ENCODE measurements at regions not wholly inside any gene's neighbourhood (a gene's known extent, or its start where the extent isn't known, plus 50 kb on each side); places are given as distances from the start of the nearest gene placed in this dataset.
A peak's percentile ranks its signal among the peaks of the same experiment; 100 is the strongest.

DNA sequence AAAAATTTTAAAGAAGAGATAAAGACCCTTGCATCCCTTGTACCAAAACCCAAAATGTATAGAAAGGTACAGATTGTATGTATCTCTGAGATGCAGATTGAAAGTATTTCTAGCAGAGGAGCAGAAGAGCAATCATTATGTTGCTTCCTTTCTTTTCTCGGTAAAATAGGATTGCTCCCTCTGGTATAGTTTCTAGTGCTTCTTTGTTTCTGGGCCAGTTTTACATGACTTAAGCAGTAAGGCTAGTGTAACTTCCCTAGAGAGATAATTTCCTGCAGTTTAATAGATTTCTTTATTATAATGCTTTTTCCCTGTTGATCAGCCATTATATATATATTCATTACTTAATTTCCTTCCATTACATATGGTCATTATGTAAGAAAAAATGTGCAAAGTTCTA lies 496.2 kb upstream of the RGS18 start:
- intact Hi-C loops (cut with DNase I) = no loop called here

DNA sequence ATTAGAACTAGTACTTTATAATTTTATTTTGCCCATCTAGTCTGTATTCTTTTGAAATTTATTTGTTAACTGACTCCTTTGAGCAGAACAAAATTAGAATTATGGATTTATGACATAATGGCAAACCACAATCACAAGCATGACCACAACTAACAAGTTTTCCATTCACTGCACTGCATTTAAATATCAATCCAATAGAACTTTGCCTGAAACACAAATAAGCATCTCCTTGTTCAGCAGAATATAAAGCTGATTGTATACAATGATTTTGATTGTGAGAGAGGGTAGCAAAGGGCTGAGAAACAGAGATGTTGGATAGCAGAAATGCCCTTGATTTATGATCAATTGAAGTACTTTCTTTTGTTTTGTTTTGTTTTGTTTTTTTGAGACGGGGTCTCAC lies 495.5 kb upstream of the RGS18 start:
- no peak for ATAC-seq
- WGBS = 75% methylated on average over 1 of the region's 1 CpG
- H3K4me3 ChIP-seq (ENCODE audit: low read length) = no peak overlapping the region

More for the DNA sequence above, 496.2 kb upstream of the RGS18 start:
- H3K27ac ChIP-seq (ENCODE audit: low read length) = no peak overlapping the region
- H3K27me3 ChIP-seq (ENCODE audit: control insufficient read depth, insufficient read depth) = no peaks in the 10 kb centered on the region
- no peaks in the 10 kb centered on the region for H3K4me1 ChIP-seq (ENCODE audit: control insufficient read depth, insufficient read depth, low read length)
- H3K4me3 ChIP-seq (ENCODE audit: low read length) = no peak overlapping the region
- ATAC-seq = no peak
- 58% methylated on average over 1 of the region's 1 CpG for WGBS
- H3K9me3 ChIP-seq (ENCODE audit: control insufficient read depth, low read length) = no peaks in the 10 kb centered on the region
- no peak for DNase-seq

DNA sequence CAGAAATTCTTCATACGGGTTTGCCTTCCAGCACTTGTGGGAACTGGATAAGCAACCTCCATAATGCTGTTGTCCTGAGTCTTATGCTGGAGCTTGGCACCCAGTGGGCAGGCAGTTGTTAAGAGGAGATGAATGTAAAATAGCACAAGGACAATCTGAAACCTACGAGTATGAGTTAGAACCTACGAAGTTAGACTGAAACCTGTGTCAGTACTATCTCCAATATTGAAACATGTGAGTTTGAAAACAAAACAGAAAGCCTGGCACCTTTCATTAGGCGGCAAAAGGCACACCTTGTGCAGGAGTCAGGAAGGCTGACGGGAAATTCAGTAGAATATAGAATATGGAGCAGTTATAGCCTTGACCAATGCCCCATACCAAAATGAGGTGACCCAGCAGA lies 489.7 kb upstream of the RGS18 start:
- H3K4me1 ChIP-seq (ENCODE audit: control insufficient read depth, insufficient read depth, low read length) = no peaks in the 10 kb centered on the region
- no peak overlapping the region for H3K27ac ChIP-seq (ENCODE audit: low read length)
- no peaks in the 10 kb centered on the region for H3K27me3 ChIP-seq (ENCODE audit: control insufficient read depth, insufficient read depth)
- 89% methylated on average over 5 of the region's 5 CpGs for WGBS
- intact Hi-C loops (cut with DNase I) = no loop called here
- DNase-seq (no peak), ATAC-seq (no peak)
- H3K4me3 ChIP-seq (ENCODE audit: low read length) = no peak overlapping the region
- H3K9me3 ChIP-seq (ENCODE audit: control insufficient read depth, low read length) = no peaks in the 10 kb centered on the region

More for the DNA sequence above, 495.5 kb upstream of the RGS18 start:
- no peaks in the 10 kb centered on the region for H3K9me3 ChIP-seq (ENCODE audit: control insufficient read depth, low read length)
- DNase-seq = no peak
- H3K27ac ChIP-seq (ENCODE audit: low read length) = no peak overlapping the region
- H3K27me3 ChIP-seq (ENCODE audit: control insufficient read depth, insufficient read depth) = no peaks in the 10 kb centered on the region
- H3K4me1 ChIP-seq (ENCODE audit: control insufficient read depth, insufficient read depth, low read length) = no peaks in the 10 kb centered on the region
- intact Hi-C loops (cut with DNase I) = no loop called here

DNA sequence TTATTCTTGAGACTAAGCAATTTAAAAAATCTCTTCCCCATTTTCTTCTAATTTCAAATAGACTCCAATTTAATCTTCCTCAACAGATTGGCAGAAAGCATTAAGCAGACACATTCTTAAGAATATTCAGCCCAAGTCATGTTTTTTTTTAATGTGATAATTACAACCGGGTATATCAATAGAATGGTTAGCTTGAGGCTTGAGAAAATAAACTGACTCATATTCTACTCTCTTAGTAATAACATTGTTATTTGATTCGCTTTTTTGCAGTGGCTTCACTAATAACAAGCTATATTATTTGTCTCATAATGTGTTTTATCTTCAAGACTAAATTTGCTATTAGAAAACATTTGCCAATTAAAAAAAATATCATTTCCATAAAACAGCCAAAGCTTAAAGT lies 488.6 kb upstream of the RGS18 start:
- Histone ChIP-seq H3K27ac (ENCODE audit: low read length) (no peak overlapping the region), H3K4me3 (ENCODE audit: low read length) (no peak overlapping the region), H3K27me3 (ENCODE audit: control insufficient read depth, insufficient read depth) (no peaks in the 10 kb centered on the region), H3K9me3 (ENCODE audit: control insufficient read depth, low read length) (no peaks in the 10 kb centered on the region), H3K4me1 (ENCODE audit: control insufficient read depth, insufficient read depth, low read length) (no peaks in the 10 kb centered on the region)
- ATAC-seq (no peak), DNase-seq (no peak)
- intact Hi-C loops (cut with DNase I) = no loop called here
- WGBS = 59% methylated on average over 2 of the region's 2 CpGs

DNA sequence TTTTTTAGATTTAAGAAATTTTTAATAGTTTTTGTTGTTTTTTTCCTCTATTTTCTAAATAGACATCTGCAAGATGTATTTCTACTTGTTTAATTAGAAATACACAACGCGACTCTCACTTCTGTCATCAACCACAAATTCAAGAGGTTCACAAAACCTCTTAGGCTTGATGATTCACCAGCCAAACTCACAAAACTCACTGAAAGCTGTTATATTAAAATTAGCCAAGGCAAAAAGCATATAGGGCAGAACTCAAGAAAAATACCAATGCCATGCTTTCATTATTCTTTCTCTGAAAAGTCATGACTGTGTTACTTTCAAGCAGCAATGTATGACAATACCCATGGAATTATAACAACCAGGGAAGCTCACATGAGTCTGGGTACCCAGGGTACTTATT lies 487.0 kb upstream of the RGS18 start:
- no peak for ATAC-seq
- Histone ChIP-seq H3K27me3 (ENCODE audit: control insufficient read depth, insufficient read depth) (no peaks in the 10 kb centered on the region), H3K27ac (ENCODE audit: low read length) (no peak overlapping the region), H3K9me3 (ENCODE audit: control insufficient read depth, low read length) (no peaks in the 10 kb centered on the region), H3K4me1 (ENCODE audit: control insufficient read depth, insufficient read depth, low read length) (no peaks in the 10 kb centered on the region), H3K4me3 (ENCODE audit: low read length) (no peak overlapping the region)
- WGBS = 95% methylated on average over 2 of the region's 2 CpGs
- intact Hi-C loops (cut with DNase I) = no loop called here
- DNase-seq = no peak

DNA sequence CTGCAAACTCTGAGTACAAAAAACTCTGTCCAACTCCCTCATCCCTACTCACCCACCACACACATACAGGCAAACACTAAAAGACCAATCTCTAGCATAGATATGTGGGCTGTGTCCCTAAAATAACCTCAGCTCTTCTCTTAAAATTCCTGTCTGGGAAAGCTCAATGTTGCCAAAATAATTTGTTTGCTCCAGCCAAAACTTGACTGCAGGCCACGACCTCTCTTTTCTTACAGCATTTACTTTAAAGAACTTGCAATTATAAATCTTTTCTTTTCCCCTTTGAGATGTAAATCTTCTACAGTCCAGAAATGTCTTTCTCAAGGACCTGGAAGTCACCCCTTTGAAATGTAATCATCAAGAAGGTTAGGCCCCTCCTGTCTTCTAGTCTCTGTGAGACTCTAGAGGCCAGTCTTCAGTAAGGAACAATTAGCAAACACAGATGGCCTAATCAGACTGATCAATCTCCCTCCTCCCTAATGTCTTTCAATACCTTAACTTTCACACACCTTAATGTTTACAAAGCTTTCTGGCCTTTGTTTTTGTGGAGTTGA lies 483.6 kb upstream of the RGS18 start:
- intact Hi-C loops (cut with DNase I) = no loop called here
- Histone ChIP-seq H3K4me1 (ENCODE audit: control insufficient read depth, insufficient read depth, low read length) (no peaks in the 10 kb centered on the region), H3K27ac (ENCODE audit: low read length) (no peak overlapping the region), H3K9me3 (ENCODE audit: control insufficient read depth, low read length) (no peaks in the 10 kb centered on the region), H3K4me3 (ENCODE audit: low read length) (no peak overlapping the region), H3K27me3 (ENCODE audit: control insufficient read depth, insufficient read depth) (no peaks in the 10 kb centered on the region)
- ATAC-seq = no peak
- WGBS = 19% methylated on average over 1 of the region's 1 CpG
- no peak for DNase-seq

DNA sequence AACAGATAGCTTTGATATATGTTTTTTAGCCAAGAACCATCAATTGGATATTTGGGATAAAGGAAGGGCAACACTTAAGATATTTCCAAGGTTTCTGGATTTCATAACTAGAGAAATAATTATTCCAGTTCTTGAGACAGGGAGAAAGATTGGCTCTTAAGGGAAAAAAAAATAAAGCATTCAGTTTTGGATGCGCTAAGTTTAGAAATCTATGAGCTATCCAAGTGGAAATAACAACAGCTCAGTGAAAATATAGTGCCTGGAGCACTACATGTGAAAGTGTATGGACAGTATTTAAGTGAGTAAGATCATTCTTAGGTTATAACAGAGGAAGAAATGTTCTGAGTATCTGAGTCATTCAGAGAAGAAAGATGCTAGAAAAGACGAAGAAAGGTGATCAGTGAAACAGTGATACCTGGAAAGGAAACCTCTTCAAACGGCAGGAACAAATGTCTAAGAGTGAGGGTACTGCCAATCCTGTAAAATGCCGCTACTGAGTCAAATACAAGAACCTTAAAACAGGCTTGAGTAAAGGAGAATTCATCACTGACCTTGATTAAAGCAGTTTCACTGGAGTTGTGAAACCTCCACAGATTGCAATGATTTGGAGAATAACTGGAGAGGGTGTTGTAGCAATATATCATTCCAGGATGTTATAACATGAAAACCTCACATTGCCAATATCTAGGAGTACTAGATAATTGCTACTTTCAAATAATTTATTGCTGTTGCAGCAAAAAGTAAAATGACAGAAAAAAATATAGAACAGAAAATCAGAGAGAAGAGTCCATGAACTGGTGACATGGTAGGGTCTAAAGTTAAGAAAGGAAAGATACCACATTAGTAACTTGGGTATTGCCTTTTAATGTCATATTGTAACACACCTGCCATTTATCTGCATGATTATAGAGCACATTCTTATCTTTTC lies 482.1 kb upstream of the RGS18 start:
- ATAC-seq (no peak), DNase-seq (no peak)
- Histone ChIP-seq H3K27ac (ENCODE audit: low read length) (no peak overlapping the region), H3K4me1 (ENCODE audit: control insufficient read depth, insufficient read depth, low read length) (no peaks in the 10 kb centered on the region), H3K9me3 (ENCODE audit: control insufficient read depth, low read length) (no peaks in the 10 kb centered on the region), H3K27me3 (ENCODE audit: control insufficient read depth, insufficient read depth) (no peaks in the 10 kb centered on the region), H3K4me3 (ENCODE audit: low read length) (no peak overlapping the region)
- intact Hi-C loops (cut with DNase I) = no loop called here
- 74% methylated on average over 4 of the region's 4 CpGs for WGBS

DNA sequence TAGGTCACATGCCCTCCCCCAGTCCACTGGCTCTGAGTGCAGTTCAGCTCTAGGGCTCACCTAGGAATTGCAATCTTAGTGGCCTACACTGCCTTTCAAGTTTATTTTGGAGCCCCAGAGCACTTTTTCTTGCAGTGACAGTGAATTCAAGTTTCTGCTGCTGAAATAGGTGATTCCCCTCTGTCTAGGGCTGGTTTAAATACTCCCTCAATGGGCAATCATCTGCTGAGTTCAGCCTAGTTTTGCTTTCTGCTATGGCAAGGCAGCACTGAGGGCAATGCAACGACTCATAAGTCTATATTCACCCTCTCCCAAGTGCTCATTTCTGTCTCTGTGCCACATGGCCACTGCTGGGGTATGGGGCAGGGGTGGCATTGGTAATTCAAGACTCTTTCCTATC lies 472.6 kb upstream of the RGS18 start:
- no peak for ATAC-seq
- Histone ChIP-seq H3K4me1 (ENCODE audit: control insufficient read depth, insufficient read depth, low read length) (no peaks in the 10 kb centered on the region), H3K9me3 (ENCODE audit: control insufficient read depth, low read length) (no peaks in the 10 kb centered on the region), H3K4me3 (ENCODE audit: low read length) (no peak overlapping the region), H3K27ac (ENCODE audit: low read length) (no peak overlapping the region), H3K27me3 (ENCODE audit: control insufficient read depth, insufficient read depth) (no peaks in the 10 kb centered on the region)
- DNase-seq = peak in 1 of 3 donors; percentile 26
- intact Hi-C loops (cut with DNase I) = no loop called here
- whole genome bisulfite sequencing = 62% methylated on average over 1 of the region's 1 CpG

DNA sequence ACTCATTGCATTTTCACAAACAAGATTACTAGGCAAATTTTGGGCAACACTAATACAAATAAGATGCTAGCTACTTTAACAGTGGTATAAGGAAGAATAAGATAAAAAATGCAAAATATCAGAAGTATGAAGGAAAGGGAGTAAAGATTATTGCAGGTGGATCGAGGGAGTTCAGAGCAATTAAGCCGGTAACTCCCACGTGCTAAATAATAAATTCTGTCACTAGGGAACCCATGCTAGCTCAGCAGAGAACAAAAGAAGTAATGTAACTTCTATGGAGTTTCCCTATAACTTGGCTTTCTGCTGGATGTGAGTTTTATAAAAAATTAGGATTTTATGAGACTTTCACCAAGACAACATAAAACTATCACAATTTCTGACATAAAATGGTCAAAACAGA lies 470.5 kb upstream of the RGS18 start:
- Histone ChIP-seq H3K27ac (ENCODE audit: low read length) (no peak overlapping the region), H3K4me3 (ENCODE audit: low read length) (no peak overlapping the region), H3K27me3 (ENCODE audit: control insufficient read depth, insufficient read depth) (no peaks in the 10 kb centered on the region), H3K4me1 (ENCODE audit: control insufficient read depth, insufficient read depth, low read length) (no peaks in the 10 kb centered on the region), H3K9me3 (ENCODE audit: control insufficient read depth, low read length) (no peaks in the 10 kb centered on the region)
- intact Hi-C loops (cut with DNase I) = no loop called here
- WGBS = 74% methylated on average over 3 of the region's 3 CpGs
- no peak for DNase-seq
- ATAC-seq = no peak

DNA sequence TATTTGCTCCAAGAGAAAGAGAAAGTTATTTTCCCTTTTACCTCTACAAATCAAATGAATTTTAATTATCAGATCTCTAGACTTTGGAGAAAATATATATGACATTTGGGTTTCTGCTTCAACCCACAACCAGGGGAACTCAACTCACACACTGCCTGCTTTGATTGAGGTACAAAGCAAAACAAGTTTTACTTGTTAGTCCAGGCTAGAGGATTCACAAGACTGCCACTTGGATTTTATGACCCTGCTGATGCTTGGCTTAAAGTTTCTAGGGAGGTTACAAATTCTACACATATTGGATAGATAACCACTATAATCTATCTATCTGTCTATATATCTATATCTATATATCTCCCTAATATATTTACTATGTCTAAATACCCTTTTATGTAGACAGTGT lies 467.3 kb upstream of the RGS18 start:
- intact Hi-C loops (cut with DNase I) = no loop called here
- ATAC-seq (no peak), DNase-seq (no peak)
- no peak overlapping the region for H3K4me3 ChIP-seq (ENCODE audit: low read length)
- no peak overlapping the region for H3K27ac ChIP-seq (ENCODE audit: low read length)
- no peaks in the 10 kb centered on the region for H3K27me3 ChIP-seq (ENCODE audit: control insufficient read depth, insufficient read depth)
- no peaks in the 10 kb centered on the region for H3K9me3 ChIP-seq (ENCODE audit: control insufficient read depth, low read length)
- no peaks in the 10 kb centered on the region for H3K4me1 ChIP-seq (ENCODE audit: control insufficient read depth, insufficient read depth, low read length)

DNA sequence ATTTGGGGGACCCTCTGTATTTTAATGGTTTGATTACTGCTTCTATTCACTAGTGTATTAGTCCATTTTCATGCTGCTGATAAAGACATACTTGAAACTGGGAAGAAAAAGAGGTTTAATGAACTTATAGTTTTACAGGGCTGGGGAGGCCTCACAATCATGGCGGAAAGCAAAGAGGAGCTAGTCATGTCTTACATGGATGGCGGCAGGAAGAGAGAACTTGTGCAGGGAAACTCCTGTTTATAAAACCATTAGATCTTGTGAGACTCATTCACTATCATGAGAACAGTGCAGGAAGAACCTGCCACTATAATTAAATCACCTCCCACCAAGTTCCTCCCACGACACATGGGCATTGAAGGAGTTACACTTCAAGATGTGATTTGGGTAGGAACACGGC lies 464.5 kb upstream of the RGS18 start:
- Histone ChIP-seq H3K27ac (ENCODE audit: low read length) (no peak overlapping the region), H3K4me1 (ENCODE audit: control insufficient read depth, insufficient read depth, low read length) (no peaks in the 10 kb centered on the region), H3K9me3 (ENCODE audit: control insufficient read depth, low read length) (no peaks in the 10 kb centered on the region), H3K4me3 (ENCODE audit: low read length) (no peak overlapping the region), H3K27me3 (ENCODE audit: control insufficient read depth, insufficient read depth) (no peaks in the 10 kb centered on the region)
- WGBS = 90% methylated on average over 4 of the region's 4 CpGs
- no peak for ATAC-seq
- no peak for DNase-seq
- intact Hi-C loops (cut with DNase I) = no loop called here

All from right cardiac atrium (tissue), 5 donors.